ENCODE measurements at regions not wholly inside any gene's neighbourhood (a gene's known extent, or its start where the extent isn't known, plus 50 kb on each side); places are given as distances from the start of the nearest gene placed in this dataset.

DNA sequence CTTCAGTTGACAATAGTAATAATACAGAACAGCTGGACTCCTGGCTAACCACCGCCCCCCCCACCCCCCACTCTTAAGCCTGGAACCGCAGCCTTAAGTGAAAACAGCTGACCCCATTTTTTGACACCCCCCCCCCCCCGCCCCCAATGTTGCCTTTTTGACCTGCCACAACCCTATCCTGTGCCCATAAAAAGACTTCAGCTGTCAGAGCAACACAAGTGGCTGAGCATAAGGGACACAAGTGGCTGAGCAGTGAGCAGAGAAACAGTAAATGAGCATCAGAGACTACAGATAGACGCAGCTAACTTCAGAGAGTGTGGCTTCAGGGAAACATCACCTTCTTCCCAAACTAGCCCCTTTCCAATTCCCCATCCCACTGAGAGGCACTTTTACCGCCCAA, 1493.8 kb downstream of the LRRC4C start:
- TF ChIP-seq, protein P1, sequence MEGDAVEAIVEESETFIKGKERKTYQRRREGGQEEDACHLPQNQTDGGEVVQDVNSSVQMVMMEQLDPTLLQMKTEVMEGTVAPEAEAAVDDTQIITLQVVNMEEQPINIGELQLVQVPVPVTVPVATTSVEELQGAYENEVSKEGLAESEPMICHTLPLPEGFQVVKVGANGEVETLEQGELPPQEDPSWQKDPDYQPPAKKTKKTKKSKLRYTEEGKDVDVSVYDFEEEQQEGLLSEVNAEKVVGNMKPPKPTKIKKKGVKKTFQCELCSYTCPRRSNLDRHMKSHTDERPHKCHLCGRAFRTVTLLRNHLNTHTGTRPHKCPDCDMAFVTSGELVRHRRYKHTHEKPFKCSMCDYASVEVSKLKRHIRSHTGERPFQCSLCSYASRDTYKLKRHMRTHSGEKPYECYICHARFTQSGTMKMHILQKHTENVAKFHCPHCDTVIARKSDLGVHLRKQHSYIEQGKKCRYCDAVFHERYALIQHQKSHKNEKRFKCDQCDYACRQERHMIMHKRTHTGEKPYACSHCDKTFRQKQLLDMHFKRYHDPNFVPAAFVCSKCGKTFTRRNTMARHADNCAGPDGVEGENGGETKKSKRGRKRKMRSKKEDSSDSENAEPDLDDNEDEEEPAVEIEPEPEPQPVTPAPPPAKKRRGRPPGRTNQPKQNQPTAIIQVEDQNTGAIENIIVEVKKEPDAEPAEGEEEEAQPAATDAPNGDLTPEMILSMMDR (IDR thresholded peaks at IDR 0.05; ENCODE audit: low read length): no peak
- TF ChIP-seq EZH2phosphoT487 (IDR thresholded peaks at IDR 0.05; ENCODE audit: low read length) (no peak), EZH2 (optimal IDR thresholded peaks at IDR 0.05; ENCODE audit: low read depth, low read length) (no peak)
